Activated T-helper 9 cell treated with anti-CD3 and anti-CD28 coated beads, Interleukin-2, amount 50 U/mL, for 16 hours (primary cell): ENCODE measurements at regions not wholly inside any gene's neighbourhood (a gene's known extent, or its start where the extent isn't known, plus 50 kb on each side); places are given as distances from the start of the nearest gene placed in this dataset.

Source experiments
- DNase-seq: peaks from one replicate; pipeline ENCODE4 v3.0.0-alpha.2; 2020; ENCODE audit warnings: low read depth

DNA sequence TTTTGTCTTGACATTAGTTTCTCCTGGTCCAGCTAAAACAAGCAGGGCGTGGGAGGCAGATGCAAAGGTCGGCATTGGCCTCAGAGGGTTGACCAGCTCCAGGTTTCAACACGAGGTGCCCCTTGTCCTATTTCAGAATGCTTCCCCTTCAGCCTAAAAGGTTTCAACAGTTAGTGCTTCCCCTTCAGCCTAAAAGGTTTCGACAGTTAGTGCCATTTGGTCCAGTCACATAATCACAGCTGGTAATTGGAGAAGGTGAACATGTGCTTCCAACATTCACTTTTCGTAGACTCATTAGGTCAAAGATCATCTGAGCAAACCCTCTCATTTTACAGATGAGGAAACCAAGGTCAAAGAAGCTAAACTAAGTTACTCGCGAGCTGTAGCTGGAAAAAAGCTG is 270.3 kb upstream of the MAP3K1 start:
- DNase-seq: no peak

DNA sequence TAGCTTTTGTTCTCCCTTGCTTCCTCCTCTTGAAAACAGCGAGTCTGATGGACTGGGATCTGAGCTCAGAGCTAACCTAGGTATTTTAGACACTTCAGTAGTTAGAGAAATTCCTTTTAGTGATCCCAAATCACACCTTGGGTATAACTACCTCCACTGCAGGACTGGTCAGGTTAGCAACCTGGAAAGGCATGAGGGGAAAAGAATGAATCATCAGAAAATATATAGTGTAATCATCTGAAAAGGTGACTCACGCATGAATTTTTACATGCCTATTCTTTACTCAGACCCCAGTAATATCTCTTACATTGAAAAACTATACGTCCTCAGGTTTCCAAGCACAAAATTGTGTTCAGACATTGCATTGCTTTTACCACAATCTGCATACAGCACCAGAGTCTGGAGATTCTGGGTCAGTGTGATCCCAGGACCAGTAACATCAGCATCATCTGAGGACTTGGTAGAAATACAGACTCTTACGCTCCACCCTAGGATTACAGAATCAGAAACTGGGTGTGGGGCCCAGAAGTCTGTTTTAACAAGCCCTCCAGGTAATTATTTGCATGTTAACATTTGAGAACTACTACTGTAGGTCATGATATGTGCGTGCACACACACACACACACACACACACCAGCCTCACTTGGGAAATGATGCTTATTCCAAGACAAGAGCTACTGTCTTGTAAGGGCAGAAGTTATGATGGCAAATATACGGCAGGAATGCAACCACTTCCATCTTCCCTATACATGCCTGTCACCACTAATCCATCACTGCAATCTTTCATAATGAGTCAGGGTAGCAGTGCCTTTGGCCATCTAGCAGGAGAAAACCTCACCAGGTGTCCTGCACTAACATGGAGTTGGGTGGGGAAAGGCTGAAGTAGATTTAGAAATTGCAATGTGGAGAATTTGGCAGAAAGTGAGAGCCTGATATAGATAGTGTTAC is 271.6 kb upstream of the MAP3K1 start:
- no peak for DNase-seq

DNA sequence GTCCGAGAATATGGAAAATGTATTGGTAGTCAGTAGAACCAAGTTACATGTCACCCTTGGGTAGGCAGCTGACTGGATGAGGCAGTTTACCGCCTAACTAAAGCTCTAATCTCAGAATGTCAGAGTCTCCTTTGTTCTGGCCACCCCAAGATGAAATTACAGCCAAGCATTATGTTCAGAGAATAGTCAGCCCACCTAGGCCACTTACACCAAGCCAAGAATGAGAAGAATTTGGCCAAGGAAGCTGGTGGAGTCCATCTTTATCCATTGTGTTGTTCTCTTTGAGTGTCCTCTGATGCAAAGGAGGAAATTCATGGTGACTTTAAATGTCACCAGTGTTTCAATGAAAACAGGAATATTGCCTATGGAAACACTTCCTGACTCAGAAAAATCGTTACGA is 275.1 kb upstream of the MAP3K1 start:
- DNase-seq: no peak

DNA sequence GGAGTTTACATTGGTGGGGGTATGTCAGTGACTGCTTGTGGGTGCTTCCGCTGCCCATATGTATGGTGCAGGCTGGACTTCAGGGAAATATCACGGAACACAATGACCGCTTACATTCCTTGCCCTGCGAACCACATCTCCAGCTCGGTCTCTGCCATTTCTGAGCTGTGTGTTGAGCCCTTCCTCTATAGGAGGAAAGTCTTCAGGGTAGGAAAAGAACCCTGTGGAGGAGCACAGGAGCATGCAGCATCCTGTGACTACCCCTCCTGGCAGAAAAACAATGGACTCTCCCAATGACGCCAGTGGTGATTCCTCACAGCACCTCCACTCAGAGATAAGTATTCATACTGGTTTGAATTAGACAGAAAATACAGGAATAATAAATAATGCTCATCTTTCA is 276.8 kb upstream of the MAP3K1 start:
- no peak for DNase-seq

DNA sequence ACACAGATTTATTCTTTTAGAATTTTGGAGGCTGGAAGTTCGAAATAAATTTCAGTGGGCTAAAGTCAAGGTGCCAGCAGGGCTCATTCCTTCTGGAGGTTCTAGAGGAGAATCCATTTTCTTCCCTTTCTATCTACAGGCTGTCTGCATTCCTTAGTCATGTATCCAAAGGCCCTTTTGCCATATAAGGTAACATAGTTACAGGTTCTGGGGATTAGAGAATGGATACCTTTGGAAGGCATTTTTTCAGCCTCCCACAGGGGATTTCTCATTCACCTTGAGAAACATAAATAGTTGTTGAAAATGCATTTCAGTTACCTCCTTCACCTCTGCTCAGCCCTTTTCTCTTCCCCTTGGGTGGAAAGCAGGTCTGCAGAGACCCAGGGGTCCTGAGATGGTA is 280.0 kb upstream of the MAP3K1 start:
- DNase-seq: no peak

DNA sequence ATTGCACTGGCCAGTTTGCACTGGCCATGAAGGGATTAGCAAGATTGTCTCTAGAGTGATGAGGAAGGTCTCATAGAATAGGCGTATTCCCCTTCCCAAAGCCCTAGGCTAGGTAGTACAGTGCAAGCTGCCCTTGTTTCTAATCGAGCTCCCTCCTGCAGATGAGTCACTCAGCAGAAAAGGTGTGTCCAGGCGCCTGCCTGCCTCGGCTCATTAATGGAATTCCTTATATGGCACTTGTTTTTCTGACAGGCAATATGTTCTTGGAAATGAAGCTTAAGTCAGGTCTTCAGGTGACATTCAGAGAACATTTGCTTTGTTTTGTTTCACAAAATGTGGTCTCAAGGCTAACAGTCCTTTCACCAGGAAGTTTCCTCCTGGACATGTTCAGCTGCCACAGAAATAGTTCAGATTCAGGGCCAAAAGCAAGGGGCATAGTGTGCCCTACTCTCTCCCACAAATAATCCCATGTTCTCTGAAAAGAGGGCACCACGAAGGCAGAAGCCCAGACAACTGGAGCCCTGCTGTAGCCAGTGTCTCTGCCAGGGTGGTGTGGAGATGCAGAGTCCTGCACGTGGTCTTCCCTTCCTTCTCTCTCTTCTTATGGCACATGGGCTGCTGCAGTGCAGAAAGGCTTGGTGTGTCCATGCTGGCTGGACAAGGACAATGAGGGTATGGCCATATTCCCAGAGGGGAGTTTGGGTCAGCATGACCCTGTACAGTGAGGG is 281.1 kb upstream of the MAP3K1 start:
- DNase-seq: no peak

DNA sequence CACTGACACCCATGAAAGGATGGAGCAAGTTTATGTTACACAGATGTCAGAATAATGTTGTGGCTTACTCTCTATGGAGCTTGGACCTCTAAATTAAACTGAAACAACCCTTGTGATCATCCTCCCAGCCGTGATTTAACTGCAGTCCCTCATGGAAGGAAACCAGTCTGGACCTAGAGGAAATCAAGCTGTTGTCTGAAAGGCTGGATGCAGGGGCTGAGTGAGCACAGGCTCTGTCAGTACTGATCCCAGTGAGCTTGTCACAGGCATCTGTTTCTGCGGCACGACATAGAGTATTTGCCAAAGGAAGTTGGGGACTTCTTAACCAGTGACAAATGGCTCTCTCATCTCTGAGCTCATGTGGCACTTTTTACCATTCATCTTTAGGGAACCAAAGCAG is 282.9 kb upstream of the MAP3K1 start:
- DNase-seq: no peak

DNA sequence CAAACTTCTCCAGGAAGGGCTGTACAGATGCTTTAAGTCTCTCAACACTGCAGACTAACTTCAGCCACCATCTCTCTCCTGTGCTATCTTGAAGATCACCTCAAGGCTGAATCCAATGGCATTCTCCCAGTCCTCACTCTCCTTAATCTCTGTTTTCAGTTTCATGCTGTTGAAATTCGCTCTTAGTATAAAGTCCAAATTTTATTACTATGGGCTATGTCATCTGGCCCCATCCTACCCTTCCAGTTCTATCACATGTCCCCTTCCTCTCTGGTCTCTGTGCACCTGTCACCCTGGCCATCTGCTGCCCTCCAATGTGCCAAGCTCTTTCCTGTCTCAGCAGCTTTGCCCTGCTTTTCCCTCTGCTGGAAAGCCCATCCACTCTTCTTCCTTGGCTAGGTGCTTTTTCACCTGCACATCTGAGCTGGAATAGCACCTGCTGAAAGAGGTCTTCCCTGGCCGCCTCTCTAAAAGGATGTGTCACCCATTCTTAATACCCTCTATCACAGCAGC is 284.7 kb upstream of the MAP3K1 start:
- no peak for DNase-seq

DNA sequence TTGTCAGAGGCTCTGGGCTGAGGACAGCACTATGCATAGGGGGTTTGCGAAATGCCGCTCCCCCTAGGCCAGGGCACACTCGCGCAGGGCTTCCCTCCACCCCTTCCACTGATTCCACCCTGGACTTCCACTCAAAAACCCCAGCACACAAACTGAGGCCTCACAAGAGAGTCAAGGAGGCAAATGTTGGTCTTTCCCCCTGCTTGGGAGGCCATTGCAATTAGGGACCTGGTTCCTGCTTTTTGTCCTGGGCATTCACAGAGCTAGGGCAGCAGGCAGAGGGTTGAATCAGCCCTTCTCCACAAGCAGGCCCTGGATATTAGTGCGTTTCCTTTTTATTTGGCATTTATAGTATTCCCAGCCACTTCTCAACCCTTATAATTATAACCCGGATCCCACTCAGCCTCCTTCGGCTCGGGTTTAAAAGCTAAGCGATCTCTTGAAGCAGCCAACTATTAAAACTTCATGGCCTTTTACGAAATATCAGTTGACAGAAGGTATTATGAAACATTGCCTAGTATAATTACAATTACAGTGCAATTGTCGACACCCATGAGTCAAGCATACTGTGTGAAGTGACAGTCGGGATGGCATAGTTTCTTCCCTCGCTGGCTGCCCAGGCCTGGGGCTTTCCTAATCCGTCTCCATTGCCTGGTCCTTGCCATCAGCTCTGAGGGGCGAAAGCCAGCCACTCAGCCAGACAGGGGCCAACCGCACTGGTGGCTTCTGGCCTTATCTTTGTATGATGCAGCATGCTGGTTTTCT is 285.5 kb upstream of the MAP3K1 start:
- no peak for DNase-seq

DNA sequence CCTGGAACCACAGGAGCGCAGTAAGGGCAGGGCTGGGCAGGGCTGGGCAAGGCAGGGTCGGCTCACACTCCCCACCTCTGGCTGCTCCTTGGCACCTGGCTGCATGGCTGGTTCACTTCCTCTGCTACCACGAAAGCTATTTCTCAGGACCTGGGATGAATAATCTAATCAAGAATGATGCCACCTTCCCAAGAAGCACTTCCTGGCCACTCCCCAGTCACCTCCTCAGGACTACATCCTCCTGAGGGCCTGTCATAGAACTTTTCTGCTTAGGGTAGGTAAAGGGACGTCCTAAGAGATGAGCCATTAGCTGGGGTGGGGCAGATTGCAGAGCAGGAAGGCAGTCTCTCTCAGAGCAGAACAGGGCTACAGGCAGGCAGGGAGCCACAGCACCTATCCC is 288.2 kb upstream of the MAP3K1 start:
- no peak for DNase-seq

DNA sequence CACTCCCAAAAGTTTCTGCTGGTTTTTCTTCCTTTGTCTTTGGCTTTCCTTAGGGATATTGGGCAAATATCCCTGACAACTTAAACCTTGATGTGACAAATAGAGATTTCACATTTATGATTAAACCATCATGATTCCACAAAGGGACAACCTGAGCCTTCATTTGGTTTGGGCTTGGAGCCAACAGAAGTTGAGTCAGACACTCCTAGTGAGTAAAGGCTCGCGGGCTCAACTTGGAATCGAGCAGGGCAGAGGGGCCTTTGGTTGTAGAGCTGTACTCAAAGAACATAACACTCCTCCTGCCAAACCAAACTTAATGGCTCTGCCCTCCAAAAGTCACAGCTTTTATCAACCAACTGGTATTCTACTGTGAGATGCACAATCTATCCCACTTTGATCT is 290.2 kb upstream of the MAP3K1 start:
- no peak for DNase-seq

DNA sequence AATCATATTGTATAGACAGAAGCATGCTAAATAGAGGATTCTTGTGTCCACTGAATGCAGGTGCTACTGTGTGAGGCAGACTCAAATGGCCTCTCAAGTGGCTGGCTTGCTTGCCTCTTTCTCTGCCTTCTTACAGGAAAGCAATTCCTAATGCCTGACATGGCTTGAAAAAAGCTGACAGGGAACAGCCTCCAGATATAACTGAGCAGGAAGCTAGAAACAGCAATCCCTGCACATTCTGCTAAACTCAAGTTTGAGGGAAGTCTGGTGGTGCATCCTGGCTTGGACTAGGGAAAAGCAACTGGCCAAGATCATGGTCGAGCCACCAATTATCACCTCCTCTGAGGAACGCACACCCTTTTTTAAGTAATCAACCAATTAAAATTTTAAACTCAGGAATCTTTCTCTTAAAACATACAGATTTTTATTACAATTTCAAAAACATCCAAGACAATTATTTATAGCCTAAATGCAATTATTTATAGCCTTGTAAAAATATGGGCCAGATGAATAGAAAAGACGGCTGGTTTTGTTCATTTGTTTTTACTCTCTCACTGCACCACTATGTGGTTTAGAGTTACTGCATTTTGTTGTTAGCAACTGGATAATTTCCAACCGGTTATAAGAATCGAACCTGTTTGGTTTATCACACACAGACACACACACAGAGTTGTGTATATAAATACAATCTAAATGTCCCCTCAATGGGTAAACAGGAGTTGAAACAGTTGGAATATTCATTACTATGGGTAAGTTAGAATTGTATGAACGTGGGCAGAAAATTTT is 290.9 kb upstream of the ANKRD55 start:
- DNase-seq: no peak

DNA sequence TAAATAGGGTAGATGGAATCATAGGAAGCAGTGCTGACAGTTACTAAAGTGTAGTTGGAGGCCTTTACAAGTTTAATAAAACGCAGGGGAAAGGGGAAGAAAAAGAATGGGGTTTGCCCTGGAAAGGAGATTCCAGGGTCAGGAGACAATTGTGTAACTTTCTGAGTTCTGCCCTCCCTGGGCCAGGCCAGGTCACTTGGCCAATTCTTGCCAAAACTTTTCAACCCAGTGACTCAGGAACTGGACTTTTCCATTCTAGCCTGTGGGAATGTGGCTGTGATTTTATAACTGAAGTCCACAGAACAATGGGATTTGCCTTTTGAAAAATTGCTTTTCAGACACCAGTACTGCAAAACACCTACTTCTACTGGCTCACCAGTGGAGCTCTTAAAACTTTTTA is 289.8 kb upstream of the ANKRD55 start:
- no peak for DNase-seq

DNA sequence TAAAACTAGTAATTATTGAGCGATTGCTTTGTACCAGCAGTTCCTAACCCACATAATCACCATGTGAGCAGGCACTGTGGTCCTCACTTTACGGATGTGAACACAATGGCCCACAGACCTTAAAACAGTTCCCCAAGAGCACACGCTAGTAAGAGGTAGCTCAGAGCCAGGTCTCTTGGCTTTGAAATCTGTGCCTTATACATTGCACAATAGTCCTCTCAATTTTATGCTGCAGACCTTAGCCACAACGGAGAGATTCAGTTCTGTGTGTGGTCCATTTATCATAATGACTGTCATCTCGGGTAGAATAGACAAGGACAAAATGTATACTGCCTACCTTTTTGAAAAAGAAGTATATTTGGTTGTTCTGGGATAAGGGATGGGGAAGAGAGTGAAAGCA is 289.0 kb upstream of the ANKRD55 start:
- no peak for DNase-seq

DNA sequence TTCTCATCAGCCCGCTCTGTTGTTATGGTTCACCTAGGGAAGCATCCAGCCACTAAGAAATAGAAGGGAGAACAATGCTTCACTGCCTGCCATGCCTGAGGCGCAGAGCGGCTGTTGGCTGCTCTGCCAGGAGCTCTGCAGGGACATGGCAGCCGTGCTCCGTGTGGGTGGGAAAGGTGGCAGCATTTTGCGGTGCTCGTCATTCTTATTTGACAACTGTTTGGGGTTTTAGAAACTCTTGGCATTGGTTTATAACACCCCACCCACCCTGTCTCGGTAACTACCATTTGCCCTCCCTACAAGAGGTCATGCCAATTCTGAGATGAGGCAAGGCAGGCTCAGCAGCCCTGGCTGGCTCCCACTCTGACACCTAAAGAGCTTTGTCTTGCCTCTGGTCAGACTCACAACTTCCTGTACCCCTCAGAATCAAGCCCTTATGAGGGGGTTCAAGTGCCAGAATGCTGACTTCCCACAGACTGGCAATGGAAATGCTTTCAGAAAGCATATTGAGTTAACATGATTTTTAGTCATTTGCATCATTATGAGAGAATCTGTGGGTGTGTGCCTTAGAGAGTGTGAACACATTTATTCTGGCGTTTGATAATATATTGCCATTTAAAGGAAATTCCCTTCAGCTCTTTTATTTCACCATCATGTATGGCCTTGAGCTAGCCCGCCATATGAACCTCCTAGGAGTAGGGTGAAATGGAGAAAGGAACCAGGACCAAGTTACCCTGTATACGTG is 288.0 kb upstream of the ANKRD55 start:
- DNase-seq: no peak

DNA sequence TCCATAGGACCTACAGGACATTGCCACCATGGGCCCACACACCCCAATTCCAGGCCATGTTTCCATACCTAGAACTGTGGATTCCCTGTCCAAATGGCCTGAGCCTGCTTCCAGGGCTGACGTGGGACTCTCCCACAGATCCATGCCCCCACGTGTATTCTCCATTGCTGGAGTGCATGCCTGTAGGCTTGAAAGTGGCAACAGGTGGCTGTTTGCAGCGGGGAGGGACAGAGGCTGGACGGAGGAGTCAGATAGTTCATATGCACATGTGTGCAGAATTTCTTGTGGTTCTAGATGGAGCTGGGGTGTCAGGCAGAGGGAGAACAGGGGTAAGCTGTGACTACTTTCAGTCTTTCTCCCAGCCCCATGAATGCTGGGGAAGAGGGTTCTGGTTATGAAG is 285.7 kb upstream of the ANKRD55 start:
- DNase-seq: no peak

DNA sequence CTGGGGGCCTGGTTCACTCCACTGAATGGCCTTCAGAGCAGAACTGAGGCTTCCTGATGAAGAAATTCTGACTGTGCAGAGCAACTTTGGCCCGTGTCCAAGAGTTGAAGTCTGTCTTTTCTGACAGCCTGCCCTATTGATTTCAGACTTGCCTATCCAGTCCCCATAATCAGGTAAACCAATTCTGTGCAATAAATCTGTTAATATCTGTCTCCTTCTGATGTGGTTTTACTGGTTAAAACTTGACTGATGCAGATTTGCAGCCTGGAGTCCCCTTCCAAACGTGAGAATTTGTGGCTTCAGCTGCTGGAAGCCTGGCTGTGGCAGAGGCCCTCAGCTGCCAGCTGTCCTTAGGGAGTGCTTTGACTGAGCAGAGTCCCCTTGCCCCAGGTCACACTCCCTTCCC is 283.9 kb upstream of the ANKRD55 start:
- DNase-seq: no peak

DNA sequence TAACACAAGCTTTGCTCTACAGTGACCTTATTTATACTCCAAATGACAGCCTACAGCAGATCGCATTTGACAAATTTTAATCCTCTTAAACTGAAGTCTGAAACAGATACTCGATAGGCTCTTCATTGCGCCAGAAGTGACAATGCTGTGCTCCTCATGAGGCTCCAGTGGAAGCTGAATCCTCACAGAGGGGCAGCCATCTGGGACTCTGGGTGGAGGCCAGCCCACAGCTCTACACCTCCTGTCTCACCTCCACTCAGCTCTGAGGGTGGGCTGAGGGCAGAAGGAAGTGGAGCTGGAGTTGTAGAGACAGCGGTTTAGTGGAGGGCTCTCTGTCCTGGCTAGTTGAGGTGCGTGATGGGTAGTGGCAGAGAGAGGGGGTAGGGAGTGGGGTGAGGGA is 283.3 kb upstream of the ANKRD55 start:
- no peak for DNase-seq

DNA sequence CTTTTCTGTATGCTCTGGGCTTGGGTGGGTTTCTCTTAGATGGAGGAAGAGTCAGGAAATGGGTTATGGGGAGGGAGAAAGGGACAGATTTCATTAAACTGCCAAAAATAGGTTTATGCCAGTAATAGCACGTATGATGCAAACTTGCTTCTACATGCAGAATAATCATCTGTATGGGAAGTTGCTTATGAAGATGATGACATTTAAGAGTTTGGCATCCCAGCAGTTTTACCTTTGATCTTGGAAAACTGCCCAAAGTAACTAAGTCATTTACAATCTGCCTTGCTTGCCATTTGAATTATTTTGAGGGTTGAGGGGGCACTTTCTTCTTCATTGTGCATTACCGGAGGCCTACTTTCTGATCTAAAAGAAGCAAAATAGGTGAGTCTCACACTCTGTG is 282.9 kb upstream of the ANKRD55 start:
- no peak for DNase-seq

DNA sequence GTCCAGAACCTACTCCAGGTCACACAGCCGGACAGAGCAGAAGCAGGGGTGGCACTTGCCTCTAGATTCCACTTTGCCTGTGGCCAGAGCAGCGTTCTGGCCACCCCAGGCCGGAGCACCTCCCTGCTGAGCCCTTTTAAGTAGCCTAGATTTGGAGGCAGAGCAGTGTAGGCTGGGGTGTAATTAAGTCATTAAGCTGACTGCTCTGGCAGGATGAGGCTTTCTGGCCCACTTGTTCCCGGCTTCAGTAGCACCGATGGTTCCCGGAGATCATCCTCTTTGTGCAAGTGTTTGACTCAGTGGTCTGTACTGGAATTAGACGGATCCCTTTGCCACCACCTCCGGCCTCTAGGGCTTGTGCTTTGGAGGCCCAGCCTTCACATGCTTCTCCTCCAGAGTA is 281.9 kb upstream of the ANKRD55 start:
- DNase-seq: no peak

DNA sequence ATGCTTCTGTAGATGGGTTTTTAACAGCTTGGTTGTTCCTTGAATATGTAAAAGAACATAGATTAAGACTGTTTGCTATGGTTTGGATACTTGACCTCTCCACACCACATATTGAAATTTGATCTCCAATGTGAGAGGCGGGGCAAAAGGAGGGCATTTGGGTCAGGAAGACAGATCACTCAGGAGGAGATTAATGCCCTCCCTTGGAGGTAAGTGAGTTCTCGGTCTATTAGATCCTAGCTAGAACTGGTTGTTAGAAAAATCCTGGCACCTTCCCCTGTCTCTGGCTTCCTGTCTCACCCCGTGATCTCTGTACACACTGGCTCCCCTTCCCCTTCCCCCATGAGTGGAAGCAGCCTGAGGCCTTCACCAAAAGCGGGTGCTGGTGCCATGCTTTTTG is 281.1 kb upstream of the ANKRD55 start:
- DNase-seq: no peak
